GM18909 (cell line): ENCODE measurements at regions not wholly inside any gene's neighbourhood (a gene's known extent, or its start where the extent isn't known, plus 50 kb on each side); places are given as distances from the start of the nearest gene placed in this dataset.
"Not testable (repeated sequence)": the region's sequence is repeated elsewhere in the genome, so short reads cannot be mapped to it uniquely, and the experiment has no call there.

Experiments
- ATAC-seq: cut with Tn5 transposase; IDR thresholded peaks from one replicate; pipeline ENCODE4 v1.9.1; 2021; ENCODE audit warnings: mild to moderate bottlenecking; ENCODE audit not compliant: unreplicated experiment, poor library complexity

GRCh38 chr5:54404568-54404967 lies 50.9 kb upstream of the HSPB3 start:
- no peak for ATAC-seq

- no peak for ATAC-seq
These were observed 51.5 kb upstream of the HSPB3 start for GRCh38 chr5:54403885-54404416.

DNA sequence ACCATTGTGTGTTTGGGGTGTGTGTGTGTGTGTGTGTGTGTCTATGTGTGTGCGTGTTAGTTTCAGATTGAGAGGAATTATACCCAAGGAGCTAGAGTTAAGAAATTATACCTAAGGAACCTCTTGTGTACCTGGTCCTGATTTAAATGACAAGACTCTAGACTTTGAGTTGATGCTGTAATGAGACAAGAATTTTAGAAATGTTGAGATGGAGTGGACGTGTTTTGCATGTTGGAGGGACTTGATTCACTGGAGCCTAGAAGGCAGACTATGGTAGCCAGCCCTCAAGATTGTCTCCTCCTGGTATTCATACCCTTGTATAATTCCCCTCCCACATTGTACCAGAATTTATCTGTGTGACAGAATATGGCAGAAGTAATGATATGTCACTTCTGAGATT lies 52.4 kb upstream of the HSPB3 start:
- ATAC-seq: no peak

DNA sequence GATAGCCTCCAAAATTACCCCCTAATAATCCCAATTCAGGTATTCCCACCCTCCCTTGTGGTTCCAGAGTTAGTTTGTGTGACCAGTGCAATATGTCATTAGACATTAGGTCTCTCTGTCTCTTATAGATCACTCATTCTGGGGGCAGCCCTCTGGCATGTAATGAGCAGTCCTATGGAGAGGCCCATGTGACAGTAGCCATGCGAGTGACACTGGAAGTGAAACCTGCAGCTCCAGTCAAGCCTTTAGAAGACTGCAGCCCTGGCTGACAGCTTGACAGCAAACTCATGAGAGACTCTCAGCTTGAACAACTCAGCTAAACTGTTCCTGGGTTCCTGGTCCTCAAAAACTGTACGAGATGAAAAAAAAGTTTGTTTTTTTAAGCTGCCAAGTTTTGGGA lies 54.0 kb upstream of the HSPB3 start:
- ATAC-seq: peak; percentile 81

DNA sequence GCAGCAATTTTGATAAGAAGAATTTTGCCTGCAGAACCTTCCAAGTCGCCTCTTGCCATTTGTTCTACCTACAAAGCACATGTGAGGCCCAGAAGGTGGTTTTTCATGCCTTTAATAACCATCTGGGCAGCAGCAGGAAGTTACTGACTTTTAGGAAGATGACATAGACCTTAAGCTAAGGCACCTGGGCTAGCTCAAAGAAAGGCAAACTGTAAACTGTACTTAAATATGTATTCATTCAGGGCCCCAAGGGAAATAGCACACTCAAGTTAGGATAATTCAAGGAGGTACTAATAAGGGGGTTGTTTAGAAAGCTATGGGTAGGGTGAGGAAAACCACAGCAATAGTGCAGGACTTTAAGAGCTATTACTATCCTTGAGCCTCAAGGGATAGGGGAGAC lies 57.3 kb upstream of the HSPB3 start:
- no peak for ATAC-seq

DNA sequence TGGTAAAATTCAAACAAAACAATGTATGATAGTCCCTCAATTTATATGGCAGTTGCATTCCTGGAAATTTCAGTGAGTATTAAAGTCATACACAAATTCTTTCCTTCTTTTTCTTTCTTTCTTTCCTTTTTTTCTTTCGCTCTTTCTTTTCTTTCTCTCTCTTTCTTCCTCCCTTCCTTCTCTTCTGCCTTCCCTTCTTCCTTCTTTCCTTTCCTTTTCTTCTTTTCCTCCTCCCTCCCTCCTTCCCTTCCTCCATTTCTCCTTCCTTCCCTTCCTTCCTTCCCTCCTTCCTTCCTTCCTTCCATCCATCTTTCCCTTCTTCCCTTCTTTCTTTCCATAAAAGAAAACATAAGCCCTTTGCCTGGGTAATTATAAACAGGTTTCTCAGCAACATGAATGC lies 58.1 kb upstream of the HSPB3 start:
- ATAC-seq: no peak

GRCh38 chr5:54393007-54393406 lies 62.5 kb upstream of the HSPB3 start:
- ATAC-seq: not testable (repeated sequence)

DNA sequence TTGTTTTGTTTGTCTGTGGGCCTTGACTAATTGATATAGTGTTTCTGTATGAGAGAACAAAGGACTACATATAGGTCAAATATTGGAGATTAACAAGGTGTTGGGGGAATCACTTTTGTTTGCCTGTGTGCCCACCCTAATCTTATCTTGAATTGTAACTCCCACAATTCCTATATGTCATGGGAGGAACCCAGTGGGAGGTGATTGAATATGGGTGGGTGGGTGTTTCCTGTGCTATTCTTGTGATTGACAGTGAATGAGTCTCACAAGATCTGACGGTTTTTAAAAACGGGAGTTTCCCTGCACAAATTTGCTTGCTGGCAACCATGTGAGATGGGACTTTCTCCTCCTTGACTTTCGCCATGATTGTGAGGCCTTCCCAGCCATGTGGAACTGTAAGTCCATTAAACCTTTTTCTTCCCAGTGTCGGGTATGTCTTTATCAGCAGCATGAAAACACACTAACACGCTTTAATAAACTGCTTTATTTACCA lies 64.9 kb upstream of the HSPB3 start:
- ATAC-seq: no peak

DNA sequence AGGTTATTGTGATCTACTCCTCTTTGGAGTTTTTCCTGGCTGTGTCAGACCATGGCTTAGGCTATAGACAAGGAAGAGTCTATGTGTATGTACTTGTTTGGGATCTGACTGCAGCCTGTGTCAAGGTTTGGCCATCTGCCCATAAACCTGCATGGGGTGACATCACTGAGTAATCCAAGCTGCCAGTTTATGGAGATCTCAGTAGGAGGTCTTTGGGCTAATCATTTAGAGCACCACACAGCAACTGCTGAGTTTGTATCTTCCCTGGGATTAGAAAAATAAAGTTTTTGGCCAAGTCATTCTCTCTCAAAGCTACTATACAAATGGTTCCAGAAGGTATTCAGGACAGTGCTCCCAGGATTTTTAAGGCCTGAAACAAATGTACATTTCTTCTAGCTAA lies 65.5 kb upstream of the HSPB3 start:
- ATAC-seq: no peak

- not testable (repeated sequence) for ATAC-seq
These were observed 66.1 kb upstream of the HSPB3 start for GRCh38 chr5:54389399-54389798.

DNA sequence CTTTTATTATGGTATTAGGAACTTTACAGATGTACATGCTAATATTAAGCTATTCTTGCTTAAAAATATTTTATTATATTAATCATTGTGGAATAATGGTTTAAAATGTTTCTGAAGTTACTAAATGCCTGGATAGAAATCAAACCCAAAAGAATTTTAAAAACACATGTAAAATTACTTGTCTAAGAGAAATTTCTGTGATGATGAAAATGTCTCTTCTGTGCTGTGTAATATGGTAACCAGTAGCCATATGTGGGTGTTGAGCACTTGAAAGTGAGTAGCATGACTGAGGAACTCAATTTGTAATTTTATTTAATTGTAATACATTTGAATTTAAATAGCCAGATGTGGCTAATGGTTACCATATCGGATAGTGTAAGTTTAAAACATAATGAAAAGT lies 66.7 kb upstream of the HSPB3 start:
- ATAC-seq: no peak

DNA sequence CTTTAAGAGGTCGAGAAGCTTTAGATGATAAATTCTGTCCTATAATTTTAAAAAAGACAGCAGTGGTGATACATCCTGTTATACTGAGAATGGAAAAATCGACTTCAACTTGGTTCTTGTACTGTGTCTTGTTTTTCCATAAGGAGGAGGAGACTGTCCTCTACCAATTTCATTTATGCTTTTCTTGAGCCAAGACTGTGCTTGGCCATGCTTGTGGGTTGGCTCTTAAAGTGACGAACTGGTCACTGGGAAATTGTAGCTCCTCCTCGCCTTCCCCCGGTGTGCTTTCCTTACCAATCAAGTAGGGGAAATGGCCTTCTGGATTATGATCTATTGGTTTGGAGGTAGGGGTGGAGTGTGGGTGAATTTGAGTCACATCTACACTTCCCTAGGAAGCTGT lies 67.1 kb upstream of the HSPB3 start:
- no peak for ATAC-seq

- no peak for ATAC-seq
These were observed 67.8 kb upstream of the HSPB3 start for GRCh38 chr5:54387659-54388232.

GRCh38 chr5:54387031-54387430 lies 68.5 kb upstream of the HSPB3 start:
- no peak for ATAC-seq

GRCh38 chr5:54385994-54386393 lies 69.5 kb upstream of the HSPB3 start:
- ATAC-seq: no peak

GRCh38 chr5:54384356-54384933 lies 71.1 kb upstream of the HSPB3 start:
- no peak for ATAC-seq

DNA sequence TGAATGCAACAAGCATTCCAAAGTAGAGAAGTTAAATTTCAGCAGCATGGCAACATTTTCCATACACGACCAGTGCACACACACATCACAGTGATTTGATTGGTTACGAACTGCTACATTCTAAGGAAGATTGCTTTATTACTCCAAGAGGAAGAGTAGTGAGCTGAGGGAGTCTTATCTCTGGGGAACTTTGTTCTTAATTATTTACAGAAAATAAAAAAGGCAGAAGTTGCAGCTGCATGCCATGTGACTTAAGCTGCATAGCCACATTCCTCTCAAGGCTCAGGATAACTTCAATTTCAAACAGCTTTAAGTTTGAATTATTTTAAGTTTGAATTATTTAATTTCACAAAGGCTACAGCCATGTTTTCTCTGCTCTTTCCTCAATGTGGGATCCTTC lies 71.6 kb upstream of the HSPB3 start:
- ATAC-seq: no peak

DNA sequence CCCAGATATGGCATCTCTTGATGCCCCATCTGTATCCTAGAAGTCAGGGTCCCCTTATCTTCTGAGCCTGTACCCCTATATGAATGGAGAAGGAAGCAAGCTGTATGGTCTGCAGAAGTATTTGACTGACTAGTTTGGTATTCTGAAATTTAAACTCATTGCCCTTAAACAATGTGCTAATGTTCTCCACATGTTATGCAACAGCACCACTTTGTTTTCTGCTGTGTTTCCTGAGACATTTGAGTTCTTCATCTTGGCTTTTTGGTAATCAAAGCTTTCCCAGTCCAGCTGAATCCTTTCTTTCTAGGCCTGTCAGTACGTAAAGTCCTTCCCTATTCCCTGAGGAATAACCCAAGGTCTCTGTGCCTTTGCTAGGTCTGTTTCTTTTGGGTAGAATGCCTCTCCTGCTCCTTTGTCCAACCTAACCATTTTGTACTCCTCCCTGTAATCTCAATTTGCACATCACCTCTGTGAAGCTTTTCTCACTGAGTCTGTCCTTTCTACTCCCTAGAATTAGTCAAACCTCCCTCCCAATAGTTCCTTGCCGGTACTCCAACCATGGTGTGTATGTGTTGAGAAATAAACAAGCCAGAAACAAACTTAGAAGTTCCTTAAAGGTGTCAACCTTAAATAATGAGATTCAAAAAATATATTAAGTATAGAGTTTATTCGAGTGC lies 72.1 kb upstream of the HSPB3 start:
- ATAC-seq: no peak

DNA sequence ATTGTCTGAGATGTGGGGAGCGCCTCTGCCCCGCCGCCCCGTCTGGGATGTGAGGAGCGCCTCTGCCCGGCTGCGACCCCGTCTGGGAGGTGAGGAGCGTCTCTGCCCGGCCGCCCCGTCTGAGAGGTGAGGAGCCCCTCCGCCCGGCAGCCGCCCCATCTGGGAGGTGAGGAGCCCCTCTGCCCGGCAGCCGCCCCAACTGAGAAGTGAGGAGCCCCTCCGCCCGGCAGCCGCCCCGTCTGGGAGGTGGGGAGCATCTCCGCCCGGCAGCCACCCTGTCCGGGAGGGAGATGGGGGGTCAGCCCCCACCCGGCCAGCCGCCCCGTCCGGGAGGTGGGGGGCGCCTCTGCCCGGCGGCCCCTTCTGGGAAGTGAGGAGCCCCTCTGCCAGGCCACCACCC lies 70.9 kb upstream of the ARL15 start:
- ATAC-seq: not testable (repeated sequence)

DNA sequence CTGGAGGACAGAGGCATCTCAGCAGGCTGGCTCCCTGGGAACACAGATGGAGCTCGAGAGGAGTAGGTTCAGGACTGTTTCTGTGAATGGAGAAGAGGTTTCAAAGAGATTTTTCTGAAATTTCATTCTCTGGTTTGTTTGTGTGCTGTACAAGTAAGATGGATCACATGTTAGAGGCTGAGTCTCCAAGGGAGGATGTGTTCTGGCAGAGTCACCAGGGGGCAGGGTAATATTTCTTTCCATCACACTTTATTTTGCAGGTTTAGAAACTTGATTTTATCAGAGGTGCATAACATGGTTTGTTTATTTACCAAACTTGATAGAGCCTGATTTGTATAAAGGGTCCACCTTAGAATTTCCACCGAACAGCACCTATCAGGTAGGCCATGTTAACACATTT lies 69.2 kb upstream of the ARL15 start:
- no peak for ATAC-seq

DNA sequence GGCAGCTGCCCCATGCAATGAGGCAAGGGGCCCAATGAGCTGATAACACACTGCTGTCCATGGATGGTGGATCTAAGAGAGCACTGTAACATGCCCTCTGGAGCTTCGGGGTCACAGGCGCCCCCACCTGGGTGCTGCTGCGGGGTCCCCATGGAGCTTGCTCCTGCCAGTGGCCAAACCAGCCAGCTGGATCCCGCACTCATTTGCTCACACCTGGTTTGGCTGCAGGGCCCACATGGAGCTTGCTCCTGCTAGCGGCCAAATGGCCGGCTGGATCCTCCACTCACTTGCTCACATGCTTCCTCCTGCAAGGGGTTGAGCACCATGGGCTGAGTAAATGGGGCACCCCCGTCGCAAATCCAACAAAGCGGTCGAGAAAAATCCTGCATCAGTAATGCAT lies 68.3 kb upstream of the ARL15 start:
- ATAC-seq: no peak

DNA sequence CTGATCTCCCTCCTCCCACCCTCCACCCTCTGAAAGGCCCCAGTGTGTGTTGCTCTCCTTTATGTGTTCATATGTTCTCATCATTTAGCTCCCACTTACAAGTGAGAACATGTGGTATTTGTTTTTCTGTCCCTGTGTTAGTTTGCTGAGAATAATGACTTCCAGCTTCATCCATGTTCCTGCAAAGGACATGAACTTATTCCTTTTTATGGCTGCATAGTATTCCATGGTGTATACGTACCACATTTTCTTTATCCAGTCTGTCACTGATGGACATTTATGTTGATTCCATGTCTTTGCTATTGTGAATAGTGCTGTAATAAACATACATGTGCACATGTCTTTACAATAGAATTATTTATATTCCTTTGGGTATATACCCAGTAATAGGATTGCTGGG lies 67.0 kb upstream of the ARL15 start:
- ATAC-seq: not testable (repeated sequence)
